Common myeloid progenitor, CD34-positive (primary cell): ENCODE measurements at regions not wholly inside any gene's neighbourhood (a gene's known extent, or its start where the extent isn't known, plus 50 kb on each side); places are given as distances from the start of the nearest gene placed in this dataset.

Source experiments
- CTCF ChIA-PET: fragments of 350-600 bp; sonication (Branson Sonifier 250); formaldehyde crosslinking; loops from one replicate; lab custom pipeline; 2021; ENCODE audit warnings: antibody characterized with exemption; lab: Charles Lee
- POLR2A ChIA-PET: fragments of 350-600 bp; sonication (Branson Sonifier 250); formaldehyde crosslinking; loops from one replicate; lab custom pipeline; 2021; ENCODE audit warnings: antibody characterized with exemption; lab: Charles Lee
- DNase-seq, 3 donors: peaks; one replicate each; pipeline versions ENCODE4 v3.0.0 to v3.0.0-alpha.2; 2013
- H3K27ac ChIP-seq, 2 experiments: 1 replicate in 1 of 2; 2 replicates in 1 of 2; pipeline ENCODE4 v1.7.0; 2013; ENCODE audit warnings: inconsistent platforms in 2 of 2, low read length in 2 of 2, mild to moderate bottlenecking in 2 of 2, low read depth in 1 of 2, moderate library complexity in 1 of 2; ENCODE audit not compliant: severe bottlenecking in 2 of 2, insufficient read depth in 1 of 2, poor library complexity in 1 of 2
- H3K27me3 ChIP-seq, 5 experiments: replicated peaks in 2 of 5; 1 replicate in 3 of 5; 2 replicates in 2 of 5; pipeline versions ENCODE4 v1.6.1 to v1.7.0; 2013; ENCODE audit warnings: low read length in 4 of 5, mild to moderate bottlenecking in 2 of 5, moderate library complexity in 2 of 5, inconsistent platforms in 1 of 5; ENCODE audit not compliant: insufficient read depth in 5 of 5, control insufficient read depth in 4 of 5
- H3K36me3 ChIP-seq, 4 experiments: 1 replicate in 2 of 4; 2 replicates in 2 of 4; pipeline versions ENCODE4 v1.6.1 to v1.7.0; 2013; ENCODE audit warnings: low read length in 3 of 4, control low read depth in 1 of 4, mild to moderate bottlenecking in 1 of 4; ENCODE audit not compliant: control insufficient read depth in 4 of 4, insufficient read depth in 4 of 4
- H3K4me1 ChIP-seq, 4 experiments: 1 replicate in 3 of 4; 2 replicates in 1 of 4; pipeline versions ENCODE4 v1.6.1 to v1.7.1; 2013; ENCODE audit warnings: low read length in 3 of 4, mild to moderate bottlenecking in 3 of 4, control low read depth in 1 of 4, inconsistent platforms in 1 of 4, moderate library complexity in 1 of 4; ENCODE audit not compliant: control insufficient read depth in 4 of 4, insufficient read depth in 4 of 4; ENCODE audit errors: control extremely low read depth in 1 of 4
- H3K4me3 ChIP-seq, 7 experiments: 1 replicate in 4 of 7; 2 replicates in 3 of 7; pipeline versions ENCODE4 v1.5.1 to v1.7.0; 2013; ENCODE audit warnings: mild to moderate bottlenecking in 7 of 7, low read length in 6 of 7, moderate library complexity in 6 of 7, inconsistent platforms in 2 of 7, low read depth in 2 of 7, control low read depth in 1 of 7; ENCODE audit not compliant: insufficient read depth in 4 of 7, control insufficient read depth in 1 of 7; ENCODE audit errors: extremely low read depth in 1 of 7
- H3K9me3 ChIP-seq, 5 experiments: 1 replicate in 4 of 5; 2 replicates in 1 of 5; pipeline versions ENCODE4 v1.6.1 to v1.7.1; 2013; ENCODE audit warnings: low read length in 4 of 5, mild to moderate bottlenecking in 2 of 5, inconsistent platforms in 1 of 5, low read depth in 1 of 5, moderate library complexity in 1 of 5; ENCODE audit not compliant: control insufficient read depth in 4 of 5, insufficient read depth in 2 of 5; ENCODE audit errors: control extremely low read depth in 1 of 5
- WGBS: methylation state at CpG from one replicate; pipeline ENCODE4 v1.1.5; 2013; ENCODE audit not compliant: insufficient coverage; 5-methylcytosine and 5-hydroxymethylcytosine counted together

GRCh38 chr13:39279077-39279476, 240.8 kb downstream of the NHLRC3 start:
- H3K27me3 ChIP-seq = peaks cover 0 to 2% (median 0%) of the 10 kb centered on the region in 5 experiments
- DNase-seq = no peak
- H3K36me3 ChIP-seq = no peaks in the 10 kb centered on the region
- H3K9me3 ChIP-seq = no peaks in the 10 kb centered on the region
- CTCF ChIA-PET = no interaction called here
- no peak overlapping the region for H3K27ac ChIP-seq
- no CpG with 5 or more reads among the region's 2 CpGs for WGBS
- H3K4me1 ChIP-seq = no peaks in the 10 kb centered on the region
- no peak overlapping the region for H3K4me3 ChIP-seq
- POLR2A ChIA-PET = no interaction called here

GRCh38 chr13:39281539-39282150, 243.4 kb downstream of the NHLRC3 start:
- Histone ChIP-seq H3K4me3 (no peak overlapping the region), H3K9me3 (no peaks in the 10 kb centered on the region), H3K4me1 (no peaks in the 10 kb centered on the region), H3K27me3 (no peaks in the 10 kb centered on the region), H3K36me3 (no peaks in the 10 kb centered on the region), H3K27ac (no peak overlapping the region)
- DNase-seq = no peak
- no CpG with 5 or more reads among the region's 1 CpG for WGBS
- ChIA-PET POLR2A (no interaction called here), CTCF (no interaction called here)

- Histone ChIP-seq H3K4me1 (no peaks in the 10 kb centered on the region), H3K9me3 (peaks cover 0 to 2% (median 0%) of the 10 kb centered on the region in 5 experiments), H3K27me3 (no peaks in the 10 kb centered on the region), H3K4me3 (no peak overlapping the region), H3K36me3 (no peaks in the 10 kb centered on the region), H3K27ac (no peak overlapping the region)
- POLR2A ChIA-PET = no interaction called here
- no peak for DNase-seq
- 38% methylated on average over 2 of the region's 4 CpGs for WGBS
- CTCF ChIA-PET = no interaction called here
These were observed 244.2 kb downstream of the NHLRC3 start for GRCh38 chr13:39282400-39282972.

- H3K27ac ChIP-seq = no peak overlapping the region
- no peak overlapping the region for H3K4me3 ChIP-seq
- CTCF ChIA-PET = no interaction called here
- no peak for DNase-seq
- POLR2A ChIA-PET = no interaction called here
- no peaks in the 10 kb centered on the region for H3K36me3 ChIP-seq
- no peaks in the 10 kb centered on the region for H3K4me1 ChIP-seq
- H3K9me3 ChIP-seq = peaks cover 0 to 5% (median 2%) of the 10 kb centered on the region in 5 experiments
- no peaks in the 10 kb centered on the region for H3K27me3 ChIP-seq
- WGBS = no CpG with 5 or more reads among the region's 1 CpG
These were observed 244.8 kb downstream of the NHLRC3 start for GRCh38 chr13:39283072-39283471.

- no peak overlapping the region for H3K27ac ChIP-seq
- peaks cover 0 to 5% (median 2%) of the 10 kb centered on the region in 5 experiments for H3K9me3 ChIP-seq
- H3K36me3 ChIP-seq = no peaks in the 10 kb centered on the region
- H3K4me1 ChIP-seq = no peaks in the 10 kb centered on the region
- H3K4me3 ChIP-seq = no peak overlapping the region
- WGBS = 92% methylated on average over 4 of the region's 8 CpGs
- DNase-seq = no peak
- CTCF ChIA-PET = interaction anchor here (0.7 kb wide), 1 partner anchor 119 kb away, joined by 3 read pairs; no protein-coding TSS in a partner anchor
- no peaks in the 10 kb centered on the region for H3K27me3 ChIP-seq
- POLR2A ChIA-PET = no interaction called here
These were observed 246.6 kb downstream of the NHLRC3 start for GRCh38 chr13:39284801-39285388.
